ENCODE measurements at regions not wholly inside any gene's neighbourhood (a gene's known extent, or its start where the extent isn't known, plus 50 kb on each side); places are given as distances from the start of the nearest gene placed in this dataset.
"Not testable (repeated sequence)": the region's sequence is repeated elsewhere in the genome, so short reads cannot be mapped to it uniquely, and the experiment has no call there.

DNA sequence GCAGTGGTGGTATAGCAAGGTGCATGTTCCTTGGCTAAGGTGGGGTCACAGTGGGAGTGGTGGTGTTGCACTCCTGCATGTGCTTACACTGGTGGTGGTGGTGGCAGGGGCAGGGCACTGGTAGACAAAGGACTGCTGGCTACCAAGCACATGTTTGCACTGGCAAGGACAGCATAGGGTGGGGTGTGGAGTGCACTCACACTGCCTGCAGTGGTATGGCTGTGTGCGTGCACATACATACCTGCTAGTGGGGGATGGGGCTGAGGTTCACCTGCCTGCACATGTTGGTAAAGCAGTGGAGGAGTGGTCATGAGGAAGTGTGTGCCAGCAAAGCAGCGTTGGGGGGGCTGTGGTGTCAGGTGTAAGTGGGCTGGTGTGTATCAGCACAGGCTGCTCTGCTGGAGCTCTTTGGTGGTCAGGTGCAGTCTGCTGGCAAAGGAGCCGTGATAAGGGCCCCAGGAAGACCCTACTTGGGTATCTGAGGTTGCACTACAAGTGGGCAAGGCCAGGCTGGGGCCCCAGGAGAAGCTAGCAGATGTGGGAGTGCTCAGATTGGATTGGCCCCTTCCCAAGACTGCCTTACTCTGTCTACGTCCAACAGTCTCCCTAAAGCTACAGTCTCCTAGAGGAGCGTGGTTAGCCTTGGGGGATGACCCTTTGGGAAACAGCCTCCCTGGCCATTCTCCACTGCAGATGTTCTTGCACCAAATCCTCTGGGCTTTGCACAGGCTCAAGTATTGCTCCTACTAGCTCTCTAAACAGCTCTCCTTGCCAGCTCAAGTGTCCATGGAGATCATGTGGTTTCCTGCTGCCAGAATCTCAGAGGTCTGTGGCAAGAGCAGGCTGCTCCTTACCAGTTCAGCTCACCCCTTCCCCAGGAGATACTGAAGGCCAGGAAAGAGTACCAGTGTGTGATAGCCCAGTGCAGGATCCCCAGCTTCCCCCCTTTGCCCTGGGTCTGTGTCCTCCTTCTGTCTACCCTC is 486.3 kb upstream of the PABPC4L start:
- no peak for DNase-seq

DNA sequence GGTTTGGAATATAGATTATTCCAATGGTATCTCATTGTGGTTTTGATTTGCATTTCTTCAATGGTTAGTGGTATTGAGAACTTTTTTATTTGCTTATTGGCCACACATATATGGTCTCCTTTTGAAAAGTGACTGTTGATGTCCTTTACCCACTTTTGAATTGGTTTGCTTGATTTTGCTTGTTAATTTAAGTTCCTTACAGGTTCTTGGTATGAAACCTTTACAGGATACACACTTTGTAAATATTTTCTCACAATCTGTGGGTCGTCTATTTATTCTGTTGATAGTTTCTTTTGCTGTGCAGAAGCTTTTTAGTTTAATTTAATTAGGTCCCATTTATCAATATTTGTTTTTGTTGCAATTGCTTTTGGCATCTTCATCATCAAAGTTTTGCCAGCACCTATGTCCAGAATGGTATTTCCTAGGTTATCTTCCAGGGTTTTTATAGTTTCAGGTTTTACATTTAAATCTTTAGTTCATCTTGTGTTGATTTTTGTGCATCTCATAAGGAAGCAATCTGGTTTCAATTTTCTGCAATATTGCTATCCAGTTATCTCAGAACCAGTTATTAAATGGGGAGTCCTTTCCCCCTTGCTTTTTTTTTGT is 475.7 kb upstream of the PABPC4L start:
- no peak for DNase-seq

DNA sequence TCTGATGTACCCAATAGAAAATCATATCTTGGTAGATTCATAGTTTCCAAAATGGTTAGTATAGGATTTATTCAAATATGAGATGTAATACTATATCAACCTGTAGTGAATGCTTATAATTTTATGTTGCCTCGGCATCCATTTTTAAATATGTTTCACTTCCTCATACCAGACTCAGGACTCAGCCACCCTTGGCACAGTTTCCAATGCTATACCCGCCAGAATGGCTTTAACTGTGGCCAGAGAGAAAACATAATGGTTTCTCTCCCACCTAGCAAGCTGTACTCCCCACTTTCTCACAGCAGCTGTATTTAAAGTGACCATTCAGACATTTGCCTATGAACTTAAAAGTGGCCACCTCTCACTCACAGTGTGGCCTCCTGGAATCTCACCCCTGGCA is 466.6 kb upstream of the PABPC4L start:
- no peak for DNase-seq

DNA sequence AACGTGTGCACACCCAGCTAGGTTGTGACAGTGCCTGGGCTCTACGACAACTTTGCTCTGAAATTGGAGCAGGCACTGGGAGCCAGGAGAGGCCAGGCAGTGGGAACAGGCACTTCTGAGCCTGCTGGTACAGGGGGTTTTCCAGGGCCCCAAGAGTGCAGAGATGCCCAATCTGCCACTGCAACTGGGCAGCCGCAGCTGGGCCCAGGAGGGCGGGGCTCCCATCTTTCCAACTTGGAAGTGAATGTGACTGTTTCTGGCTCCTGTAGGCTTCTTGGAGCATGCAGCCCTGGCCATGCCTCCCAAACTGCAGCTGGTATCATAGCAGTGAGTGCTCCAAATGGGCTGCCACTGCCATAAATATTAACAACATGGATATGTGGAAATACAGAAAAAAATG is 465.1 kb upstream of the PABPC4L start:
- DNase-seq: no peak

DNA sequence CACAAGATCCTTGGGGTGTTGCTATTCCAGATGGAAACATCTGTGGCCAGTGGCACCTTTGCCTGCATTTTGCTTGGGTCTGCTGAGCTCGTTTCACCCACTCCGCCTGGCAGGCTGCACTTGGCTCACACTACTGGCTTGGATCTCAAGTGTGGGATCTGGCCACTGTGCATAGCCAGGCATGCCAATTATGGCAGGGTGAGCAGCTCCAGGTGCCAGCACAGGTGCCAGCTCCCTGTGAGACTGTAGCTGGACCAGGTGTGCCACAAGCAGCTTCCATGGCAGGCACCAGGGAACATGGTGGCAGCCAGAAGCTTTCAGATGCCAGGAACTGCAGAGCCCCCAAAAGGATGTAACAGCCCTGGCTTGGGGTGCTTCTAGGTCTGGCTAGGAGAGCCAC is 463.8 kb upstream of the PABPC4L start:
- DNase-seq: no peak

DNA sequence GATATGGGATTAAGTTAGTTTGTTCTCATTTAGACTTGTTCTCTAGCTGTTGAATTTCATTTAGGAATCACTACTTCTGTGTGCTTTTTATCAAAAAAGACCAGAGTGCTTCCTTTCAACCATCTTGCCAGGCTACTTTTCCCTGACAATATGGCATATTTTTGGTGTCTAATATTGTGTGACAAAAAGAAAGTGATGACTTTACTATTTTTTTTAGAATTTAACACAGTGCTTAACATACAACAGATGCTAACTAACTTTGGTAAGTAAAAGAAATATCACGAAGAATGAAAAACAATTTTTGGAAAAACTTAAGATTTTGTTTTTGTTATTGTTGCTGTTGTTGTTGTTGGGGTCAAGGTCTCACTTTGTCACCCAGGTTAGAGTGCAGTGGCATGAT is 462.2 kb upstream of the PABPC4L start:
- no peak for DNase-seq

DNA sequence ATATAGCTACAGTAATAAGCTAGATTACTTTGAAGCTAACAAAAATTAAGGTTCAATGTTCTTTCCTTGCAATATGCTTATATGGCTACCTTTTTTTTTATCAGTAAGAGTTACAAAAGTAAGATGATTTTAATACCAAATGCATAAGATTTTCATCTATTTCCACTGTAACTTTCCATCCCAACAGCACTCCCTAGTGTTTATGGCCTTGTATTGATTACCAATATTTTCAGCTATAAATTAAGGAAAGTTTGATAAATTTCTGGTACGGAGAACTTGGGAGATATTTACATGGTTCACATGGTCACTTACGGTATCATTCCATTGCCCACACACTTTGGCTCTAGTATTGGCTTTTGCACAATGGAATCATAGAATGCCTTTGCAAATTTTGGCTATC is 448.9 kb upstream of the PABPC4L start:
- DNase-seq: no peak

DNA sequence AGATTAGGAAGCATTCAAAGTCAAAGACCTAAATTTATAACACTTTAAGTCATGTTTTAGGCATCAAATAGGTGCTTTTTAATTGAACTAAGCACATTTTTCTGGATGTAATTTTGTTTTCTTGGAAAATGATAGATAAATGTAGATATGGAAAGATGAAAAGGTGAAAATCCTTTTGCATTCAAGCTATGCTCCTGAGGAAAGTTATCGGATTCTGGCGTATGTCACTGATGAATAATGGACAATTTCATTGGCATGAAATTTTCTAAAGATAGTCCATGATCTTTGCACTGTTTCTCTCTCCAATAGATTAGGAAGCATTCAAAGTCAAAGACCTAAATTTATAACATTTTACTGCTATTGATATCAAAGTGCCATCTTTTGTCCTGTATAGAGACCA is 444.2 kb upstream of the PABPC4L start:
- no peak for DNase-seq

DNA sequence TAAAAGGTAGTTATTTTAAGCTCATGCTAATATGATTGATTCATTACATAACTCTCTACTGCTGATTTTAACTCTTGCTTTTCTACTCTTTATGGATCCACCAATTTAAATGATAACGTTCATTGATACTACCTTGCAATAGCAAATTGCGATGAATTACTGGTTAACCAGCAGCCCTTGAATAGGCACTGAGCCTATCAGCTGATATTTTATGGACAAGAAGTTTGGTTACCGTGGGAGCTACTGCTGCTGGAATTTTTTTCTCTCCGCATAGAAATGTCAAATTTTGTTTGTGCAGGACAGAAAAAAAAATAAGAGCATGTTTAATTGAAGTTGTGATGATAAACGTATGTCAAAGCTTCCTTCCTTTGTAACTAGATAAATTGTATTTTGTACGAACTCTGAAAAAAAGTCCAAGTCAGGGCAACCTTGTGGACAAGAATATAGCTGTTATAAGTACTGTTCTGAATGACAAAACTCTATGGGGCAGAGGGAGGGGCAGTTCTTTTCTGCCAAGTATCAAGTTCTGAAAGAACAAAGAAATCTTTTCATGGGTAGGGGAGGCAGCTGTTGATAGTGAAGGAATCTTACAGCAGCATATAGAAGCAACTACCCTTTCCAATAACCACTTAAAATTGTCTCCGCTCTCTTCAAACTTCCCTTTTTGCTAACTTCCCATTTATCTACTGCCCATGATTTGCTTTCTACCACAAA is 434.9 kb upstream of the PABPC4L start:
- DNase-seq: no peak

DNA sequence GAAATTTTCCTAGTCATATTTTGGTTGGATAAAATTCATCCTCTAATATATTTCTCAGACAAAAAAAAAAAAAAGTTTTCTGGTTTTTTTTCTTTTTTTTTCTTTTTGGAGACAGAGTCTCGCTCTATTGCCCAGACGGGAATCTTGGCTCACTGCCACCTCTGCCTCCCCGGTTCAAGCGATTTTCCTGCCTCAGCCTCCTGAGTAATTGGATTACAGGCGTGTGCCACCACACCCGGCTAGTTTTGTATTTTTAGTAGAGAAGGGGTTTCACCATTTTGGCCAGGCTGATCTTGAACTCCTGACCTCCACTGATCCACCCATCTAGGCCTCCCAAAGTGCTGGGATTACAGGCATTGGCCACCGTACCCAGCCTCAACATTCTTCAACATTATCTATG is 432.7 kb upstream of the PABPC4L start:
- DNase-seq: no peak

DNA sequence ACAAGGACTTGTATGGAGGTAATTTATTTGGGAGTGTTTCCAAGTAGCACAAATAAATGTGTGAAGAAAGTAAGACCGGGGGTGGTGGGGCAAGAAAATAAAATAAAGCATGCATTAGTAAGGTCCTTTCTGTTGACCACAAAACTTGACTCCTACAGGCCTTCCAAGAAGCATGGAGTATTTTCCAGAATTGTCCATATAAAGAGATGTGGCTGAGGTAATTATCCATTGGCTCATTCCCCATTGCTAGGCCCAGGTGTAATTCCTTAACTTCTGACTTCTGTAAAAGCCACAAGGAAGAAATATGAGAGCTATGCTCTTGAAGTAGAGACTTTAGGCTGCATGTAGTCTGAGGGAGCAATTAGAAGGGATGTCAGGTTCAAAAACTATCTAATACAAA is 430.5 kb upstream of the PABPC4L start:
- DNase-seq: no peak

DNA sequence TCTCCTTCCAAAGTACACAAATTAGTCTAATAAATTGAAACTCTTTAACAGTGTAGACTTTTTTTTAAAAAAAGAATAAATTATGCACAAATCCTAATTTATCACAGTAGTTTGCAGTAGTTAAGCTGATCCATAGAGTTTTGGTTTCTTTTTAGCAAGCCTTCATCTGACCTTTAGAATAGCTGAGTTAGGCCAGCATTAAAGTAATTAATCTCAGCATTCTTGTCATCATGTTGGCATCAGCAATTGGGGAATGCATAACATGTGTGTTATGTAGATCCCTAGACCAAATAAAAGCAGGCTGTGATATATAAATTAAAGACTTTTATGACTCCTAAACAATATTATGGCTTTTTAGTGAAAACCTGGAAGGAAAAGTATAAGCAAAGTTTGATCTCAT is 426.5 kb upstream of the PABPC4L start:
- peak; percentile 33 for DNase-seq

DNA sequence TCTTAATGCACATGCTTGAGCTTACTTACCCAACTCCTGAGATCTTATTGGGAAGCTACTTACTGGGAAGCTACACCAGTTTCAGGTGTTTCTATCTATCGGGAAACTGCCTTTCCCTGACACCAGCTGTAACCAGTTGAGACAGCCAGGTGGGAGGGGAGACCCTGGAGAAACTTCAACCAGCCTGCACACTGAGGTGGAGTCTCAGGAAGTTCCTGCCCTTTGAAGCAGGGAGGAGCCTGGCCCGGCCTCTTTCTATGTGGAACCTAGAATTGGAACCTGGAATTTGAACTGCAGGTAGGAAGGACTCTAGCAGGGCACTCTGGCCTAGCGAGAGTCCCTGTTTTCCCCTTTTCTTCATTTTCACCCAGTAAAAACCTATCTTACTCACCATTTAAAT is 425.8 kb upstream of the PABPC4L start:
- DNase-seq: no peak

DNA sequence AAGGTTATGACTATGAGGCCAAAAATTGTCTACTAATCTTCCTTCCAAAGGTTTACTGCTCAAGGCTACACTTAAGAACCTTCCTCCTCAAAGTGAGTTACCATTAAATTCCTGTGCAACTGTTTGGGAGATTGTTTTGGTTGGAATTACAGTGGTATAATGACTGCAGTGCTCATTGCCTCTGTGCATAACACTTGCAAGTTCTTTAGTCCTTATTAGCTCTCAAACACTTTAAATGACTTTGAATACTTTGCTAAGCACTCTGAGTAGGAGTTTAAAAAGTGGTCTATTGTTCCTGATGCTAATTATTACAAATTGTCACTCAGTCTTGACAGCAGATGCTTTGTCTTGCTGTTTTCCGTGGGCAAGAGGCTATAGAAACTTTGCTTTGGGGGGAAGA is 422.8 kb upstream of the PABPC4L start:
- DNase-seq: no peak

DNA sequence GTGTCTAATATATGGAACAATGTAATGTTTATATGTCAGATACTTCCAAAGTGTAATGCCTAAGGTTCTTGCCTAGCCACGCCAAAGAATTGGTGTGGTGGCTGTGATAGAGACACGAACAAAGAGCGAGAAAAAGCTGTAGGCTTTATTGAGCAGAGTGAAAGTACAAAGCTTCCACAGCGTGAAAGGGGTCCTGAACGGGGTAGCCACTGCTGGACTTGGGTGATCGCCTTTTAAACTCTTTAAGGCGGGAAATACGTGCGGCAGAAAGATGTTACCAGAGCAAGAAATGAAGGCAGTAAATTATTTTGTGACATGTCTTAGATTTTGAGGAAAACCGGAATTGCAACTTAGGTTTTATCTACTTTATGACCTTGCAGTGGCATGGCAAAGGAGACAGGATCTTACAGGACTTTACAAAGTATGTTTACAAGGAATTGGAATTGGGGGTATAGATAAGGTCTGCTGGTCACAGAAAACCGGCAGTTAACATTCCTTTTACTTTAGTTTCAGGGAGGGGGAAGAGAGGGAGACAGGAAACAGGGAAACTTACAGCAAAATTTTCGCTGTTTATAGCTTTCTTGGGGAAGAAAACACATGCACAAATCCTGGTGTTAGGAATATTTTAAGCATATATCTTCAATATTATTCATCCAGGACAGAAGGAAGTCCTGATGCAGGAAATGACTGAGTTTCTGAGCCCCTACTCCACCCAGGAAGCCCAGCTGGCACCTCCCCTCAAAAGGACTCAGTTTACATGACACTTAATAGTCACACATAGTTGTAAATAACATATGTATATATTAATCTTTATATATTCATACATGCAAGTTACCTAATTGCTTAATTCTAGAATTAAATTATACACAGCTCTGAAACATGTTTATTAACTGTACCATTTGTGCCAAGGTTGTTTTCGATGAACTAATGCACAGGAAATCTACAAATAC is 421.3 kb upstream of the PABPC4L start:
- not testable (repeated sequence) for DNase-seq

DNA sequence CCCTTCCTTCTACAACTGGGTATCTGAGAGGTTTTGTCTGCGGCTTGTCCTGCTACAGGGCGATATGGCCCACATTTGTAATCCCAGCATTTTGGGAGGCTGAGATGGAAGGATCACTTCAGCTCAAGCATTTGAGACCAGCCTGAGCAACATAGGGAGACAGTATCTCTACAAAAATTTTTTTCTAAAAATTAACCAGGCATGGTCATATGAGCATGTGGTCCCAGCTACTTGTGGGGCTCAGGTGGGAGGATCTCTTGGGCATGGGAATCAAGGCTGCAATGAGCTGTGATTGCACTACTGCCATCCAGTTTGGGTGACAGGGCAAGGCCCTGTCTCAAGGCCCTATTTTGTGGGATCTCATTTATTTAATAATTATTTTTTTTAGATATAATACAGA is 420.6 kb upstream of the PABPC4L start:
- DNase-seq: no peak

DNA sequence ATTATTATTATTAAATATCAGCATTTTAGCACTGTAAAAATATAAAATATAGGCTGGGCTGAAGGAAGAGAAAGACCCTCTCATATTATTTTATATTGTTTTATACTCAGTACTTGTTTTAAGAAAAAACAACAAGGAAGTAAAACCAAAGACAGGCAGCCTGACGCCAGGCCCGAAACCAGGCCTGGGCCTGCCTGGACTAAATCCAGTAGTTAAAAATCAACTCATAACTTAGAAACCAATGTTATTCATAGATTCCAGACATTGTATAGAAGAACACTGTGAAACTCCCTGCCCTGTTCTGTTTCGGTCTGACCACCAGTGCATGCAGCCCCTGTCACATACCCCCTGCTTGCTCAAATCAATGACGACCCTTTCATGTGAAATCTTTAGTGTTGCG is 420.1 kb upstream of the PABPC4L start:
- DNase-seq: not testable (repeated sequence)

DNA sequence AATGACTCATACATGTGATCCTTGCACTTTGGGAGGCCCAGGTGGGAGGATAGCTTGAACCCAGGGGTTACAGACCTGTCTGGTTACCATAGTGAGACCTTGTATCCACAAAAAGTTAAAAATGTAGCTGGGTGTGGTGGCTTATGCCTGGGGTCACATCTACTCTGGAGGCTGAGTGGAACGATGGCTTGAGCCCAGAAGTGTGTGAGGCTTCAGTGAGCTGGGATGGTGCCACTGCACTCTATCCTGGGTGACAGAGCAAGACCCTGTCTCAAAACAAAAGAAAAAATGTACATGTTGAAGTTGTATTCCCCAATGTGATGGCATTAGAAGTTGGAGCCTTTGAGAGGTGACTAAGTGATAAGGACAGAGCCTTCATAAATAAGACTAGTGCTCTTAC is 409.4 kb upstream of the PABPC4L start:
- no peak for DNase-seq

DNA sequence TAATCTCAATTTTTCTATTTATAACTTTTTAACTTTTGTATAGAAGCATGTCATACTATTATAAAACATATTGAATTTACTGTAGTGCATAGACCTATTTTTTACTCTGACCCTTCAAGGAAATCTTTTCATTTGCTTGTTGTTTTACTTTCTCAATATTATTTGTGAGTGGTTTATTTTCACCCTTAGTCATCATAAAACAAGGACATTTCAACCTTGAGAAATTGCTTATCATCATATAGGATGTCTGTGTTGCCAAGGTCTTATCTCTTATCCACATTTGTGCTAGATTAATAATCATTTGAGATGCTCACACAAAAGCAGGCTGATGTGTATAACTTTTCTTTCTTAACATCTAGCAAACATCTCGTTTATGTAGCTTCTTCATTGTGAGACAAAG is 408.6 kb upstream of the PABPC4L start:
- no peak for DNase-seq

DNA sequence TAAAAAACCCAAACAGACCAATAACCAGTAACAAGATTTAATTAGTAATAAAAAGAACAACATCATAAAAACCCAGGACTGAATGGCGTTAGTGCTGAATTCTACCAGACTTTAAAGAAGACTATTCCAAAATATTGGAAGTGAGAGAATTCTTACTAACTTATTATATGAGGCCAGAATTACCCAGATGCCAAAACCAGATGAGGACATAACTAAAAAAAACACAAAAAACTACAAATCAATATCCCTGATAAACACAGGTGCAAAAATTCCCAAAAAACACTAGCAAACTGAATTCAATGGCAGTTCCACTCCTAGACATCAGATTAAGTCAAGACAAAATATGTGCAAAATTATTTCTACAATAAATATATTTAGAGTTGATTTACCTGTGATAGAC is 400.1 kb upstream of the PABPC4L start:
- no peak for DNase-seq

DNA sequence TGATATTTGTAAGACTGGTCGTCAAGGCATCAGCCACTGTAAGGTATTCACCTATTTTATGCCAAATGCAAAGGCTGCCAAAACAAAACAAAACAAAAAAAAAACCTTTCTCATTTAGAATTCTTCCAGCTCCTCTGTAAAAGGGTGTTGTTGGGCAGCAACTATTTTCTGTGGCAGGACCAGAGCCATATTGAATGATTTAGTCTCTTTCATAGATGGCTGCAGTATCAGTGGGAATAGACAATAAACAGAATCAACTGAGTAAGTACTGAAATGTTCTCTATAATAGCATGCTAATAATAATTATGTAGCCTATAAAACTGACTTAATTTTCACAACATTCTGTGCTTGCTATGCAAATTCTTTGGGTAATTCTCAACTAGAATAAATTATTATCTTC is 389.7 kb upstream of the PABPC4L start:
- DNase-seq: no peak

DNA sequence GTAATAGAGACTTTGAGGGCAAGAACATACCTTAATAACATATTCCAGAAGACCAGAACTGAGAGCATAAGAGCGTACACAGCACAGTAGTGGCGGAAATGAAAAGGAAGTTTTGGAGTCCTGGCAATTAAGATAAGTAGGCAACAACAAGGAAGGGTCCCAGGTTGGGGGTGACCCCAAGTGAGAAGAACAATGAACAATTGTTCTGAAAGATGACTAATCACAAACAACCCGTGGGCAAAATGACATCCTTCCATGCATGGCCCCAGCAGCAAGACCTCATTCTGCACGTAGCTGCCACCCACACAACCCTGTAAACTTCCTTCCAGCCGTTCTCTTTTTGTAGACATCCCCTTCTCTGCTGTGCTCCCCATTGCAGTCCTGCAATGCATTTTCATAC is 384.4 kb upstream of the PABPC4L start:
- DNase-seq: no peak

DNA sequence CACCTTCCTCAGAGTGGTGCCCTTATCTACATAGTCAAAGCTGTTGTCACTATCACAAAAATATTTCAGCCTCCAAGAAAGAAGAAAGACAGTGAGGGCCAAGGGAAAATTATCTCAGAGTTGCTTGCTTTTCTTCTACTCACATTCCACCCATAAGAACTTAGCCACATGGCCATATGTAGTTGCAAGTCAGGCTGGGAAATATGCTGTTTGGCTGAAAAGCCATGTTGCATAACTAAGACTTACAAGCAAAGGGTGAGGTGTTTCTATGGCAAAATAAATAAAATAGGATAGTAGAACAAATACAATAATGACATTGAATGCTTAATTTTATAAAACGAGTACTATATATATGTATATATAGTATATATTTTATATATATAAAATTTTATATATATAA is 365.9 kb upstream of the PABPC4L start:
- no peak for DNase-seq
